K562 (cell line): ENCODE measurements at regions not wholly inside any gene's neighbourhood (a gene's known extent, or its start where the extent isn't known, plus 50 kb on each side); places are given as distances from the start of the nearest gene placed in this dataset.

ENCODE experiments used
- CHD2 ChIP-seq: IDR thresholded peaks from 2 replicates; pipeline ENCODE4 v1.6.1; 2011; ENCODE audit warnings: low read depth, low read length
- MIER1 ChIP-seq: fragments of 450-650 bp; IDR thresholded peaks from 2 replicates; pipeline ENCODE4 v1.6.1; 2016; ENCODE audit warnings: antibody characterized with exemption, mild to moderate bottlenecking, low read depth
- RBM25 ChIP-seq: fragments of 200-400 bp; formaldehyde crosslinking; IDR thresholded peaks from 2 replicates; pipeline ENCODE4 v1.6.1; 2018; ENCODE audit warnings: low read length, low read depth, moderate library complexity; ENCODE audit not compliant: severe bottlenecking
- SAP30 ChIP-seq: fragments of 200-600 bp; sonication (generic); IDR thresholded peaks from 2 replicates; pipeline ENCODE4 v1.6.1; 2012; ENCODE audit warnings: borderline replicate concordance, low read depth, mild to moderate bottlenecking, moderate library complexity, low read length, control low read depth, inconsistent platforms; ENCODE audit not compliant: insufficient read depth, poor library complexity, severe bottlenecking
- SRSF3 ChIP-seq: fragments of 200-400 bp; formaldehyde crosslinking; IDR thresholded peaks from 2 replicates; pipeline ENCODE4 v1.6.1; 2016; ENCODE audit warnings: mild to moderate bottlenecking, low read length, moderate library complexity; ENCODE audit not compliant: insufficient read depth
- TCF3 ChIP-seq: sonication (generic); formaldehyde crosslinking; IDR thresholded peaks from 2 replicates; pipeline ENCODE4 v1.4.0; 2020; ENCODE audit warnings: mild to moderate bottlenecking, missing genetic modification reagents
- ZNF444 ChIP-seq: fragments of 250-450 bp; sonication (Bioruptor Pico); IDR thresholded peaks from 2 replicates; pipeline ENCODE4 v1.4.0; 2020; ENCODE audit warnings: mild to moderate bottlenecking, moderate library complexity
- ZZZ3 ChIP-seq: fragments of 450-650 bp; IDR thresholded peaks from 2 replicates; pipeline ENCODE4 v1.6.1; 2016; ENCODE audit warnings: antibody characterized with exemption, mild to moderate bottlenecking, moderate library complexity
- TF ChIP-seq, protein P1 (sequence below): fragments of 200-600 bp; sonication (generic); IDR thresholded peaks from one replicate; pipeline ENCODE4 v1.6.1; 2012; ENCODE audit warnings: mild to moderate bottlenecking, low read depth, low read length, inconsistent platforms
- TF ChIP-seq, protein P2 (sequence below): fragments of 450-650 bp; IDR thresholded peaks from 2 replicates; pipeline ENCODE4 v1.6.1; 2014; ENCODE audit warnings: low read depth, mild to moderate bottlenecking, moderate library complexity, borderline replicate concordance
- TF ChIP-seq, protein P3 (sequence below): fragments of 450-650 bp; IDR thresholded peaks from 2 replicates; pipeline ENCODE4 v1.6.1; 2016; ENCODE audit warnings: mild to moderate bottlenecking

DNA sequence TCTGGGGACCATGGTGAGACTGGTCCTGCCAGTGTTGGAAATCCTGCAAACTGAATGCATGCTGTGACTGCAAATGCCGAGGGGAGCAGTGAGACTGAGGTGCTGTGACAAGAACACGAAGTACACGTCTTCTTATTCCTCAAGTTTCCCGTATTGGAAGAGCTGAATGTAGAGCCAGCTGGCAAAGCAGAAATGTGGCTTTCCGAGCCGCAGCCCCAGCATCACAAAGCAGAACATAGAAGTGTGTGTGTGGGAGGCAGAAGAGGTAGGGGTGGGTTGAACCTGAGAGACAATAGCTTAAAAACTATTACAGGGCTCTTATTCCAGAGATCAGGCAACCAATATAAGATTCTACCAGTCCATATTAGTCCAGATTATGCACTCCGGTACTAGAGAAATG is 98.8 kb downstream of the CARTPT start (continued):
- TF ChIP-seq, protein P1, sequence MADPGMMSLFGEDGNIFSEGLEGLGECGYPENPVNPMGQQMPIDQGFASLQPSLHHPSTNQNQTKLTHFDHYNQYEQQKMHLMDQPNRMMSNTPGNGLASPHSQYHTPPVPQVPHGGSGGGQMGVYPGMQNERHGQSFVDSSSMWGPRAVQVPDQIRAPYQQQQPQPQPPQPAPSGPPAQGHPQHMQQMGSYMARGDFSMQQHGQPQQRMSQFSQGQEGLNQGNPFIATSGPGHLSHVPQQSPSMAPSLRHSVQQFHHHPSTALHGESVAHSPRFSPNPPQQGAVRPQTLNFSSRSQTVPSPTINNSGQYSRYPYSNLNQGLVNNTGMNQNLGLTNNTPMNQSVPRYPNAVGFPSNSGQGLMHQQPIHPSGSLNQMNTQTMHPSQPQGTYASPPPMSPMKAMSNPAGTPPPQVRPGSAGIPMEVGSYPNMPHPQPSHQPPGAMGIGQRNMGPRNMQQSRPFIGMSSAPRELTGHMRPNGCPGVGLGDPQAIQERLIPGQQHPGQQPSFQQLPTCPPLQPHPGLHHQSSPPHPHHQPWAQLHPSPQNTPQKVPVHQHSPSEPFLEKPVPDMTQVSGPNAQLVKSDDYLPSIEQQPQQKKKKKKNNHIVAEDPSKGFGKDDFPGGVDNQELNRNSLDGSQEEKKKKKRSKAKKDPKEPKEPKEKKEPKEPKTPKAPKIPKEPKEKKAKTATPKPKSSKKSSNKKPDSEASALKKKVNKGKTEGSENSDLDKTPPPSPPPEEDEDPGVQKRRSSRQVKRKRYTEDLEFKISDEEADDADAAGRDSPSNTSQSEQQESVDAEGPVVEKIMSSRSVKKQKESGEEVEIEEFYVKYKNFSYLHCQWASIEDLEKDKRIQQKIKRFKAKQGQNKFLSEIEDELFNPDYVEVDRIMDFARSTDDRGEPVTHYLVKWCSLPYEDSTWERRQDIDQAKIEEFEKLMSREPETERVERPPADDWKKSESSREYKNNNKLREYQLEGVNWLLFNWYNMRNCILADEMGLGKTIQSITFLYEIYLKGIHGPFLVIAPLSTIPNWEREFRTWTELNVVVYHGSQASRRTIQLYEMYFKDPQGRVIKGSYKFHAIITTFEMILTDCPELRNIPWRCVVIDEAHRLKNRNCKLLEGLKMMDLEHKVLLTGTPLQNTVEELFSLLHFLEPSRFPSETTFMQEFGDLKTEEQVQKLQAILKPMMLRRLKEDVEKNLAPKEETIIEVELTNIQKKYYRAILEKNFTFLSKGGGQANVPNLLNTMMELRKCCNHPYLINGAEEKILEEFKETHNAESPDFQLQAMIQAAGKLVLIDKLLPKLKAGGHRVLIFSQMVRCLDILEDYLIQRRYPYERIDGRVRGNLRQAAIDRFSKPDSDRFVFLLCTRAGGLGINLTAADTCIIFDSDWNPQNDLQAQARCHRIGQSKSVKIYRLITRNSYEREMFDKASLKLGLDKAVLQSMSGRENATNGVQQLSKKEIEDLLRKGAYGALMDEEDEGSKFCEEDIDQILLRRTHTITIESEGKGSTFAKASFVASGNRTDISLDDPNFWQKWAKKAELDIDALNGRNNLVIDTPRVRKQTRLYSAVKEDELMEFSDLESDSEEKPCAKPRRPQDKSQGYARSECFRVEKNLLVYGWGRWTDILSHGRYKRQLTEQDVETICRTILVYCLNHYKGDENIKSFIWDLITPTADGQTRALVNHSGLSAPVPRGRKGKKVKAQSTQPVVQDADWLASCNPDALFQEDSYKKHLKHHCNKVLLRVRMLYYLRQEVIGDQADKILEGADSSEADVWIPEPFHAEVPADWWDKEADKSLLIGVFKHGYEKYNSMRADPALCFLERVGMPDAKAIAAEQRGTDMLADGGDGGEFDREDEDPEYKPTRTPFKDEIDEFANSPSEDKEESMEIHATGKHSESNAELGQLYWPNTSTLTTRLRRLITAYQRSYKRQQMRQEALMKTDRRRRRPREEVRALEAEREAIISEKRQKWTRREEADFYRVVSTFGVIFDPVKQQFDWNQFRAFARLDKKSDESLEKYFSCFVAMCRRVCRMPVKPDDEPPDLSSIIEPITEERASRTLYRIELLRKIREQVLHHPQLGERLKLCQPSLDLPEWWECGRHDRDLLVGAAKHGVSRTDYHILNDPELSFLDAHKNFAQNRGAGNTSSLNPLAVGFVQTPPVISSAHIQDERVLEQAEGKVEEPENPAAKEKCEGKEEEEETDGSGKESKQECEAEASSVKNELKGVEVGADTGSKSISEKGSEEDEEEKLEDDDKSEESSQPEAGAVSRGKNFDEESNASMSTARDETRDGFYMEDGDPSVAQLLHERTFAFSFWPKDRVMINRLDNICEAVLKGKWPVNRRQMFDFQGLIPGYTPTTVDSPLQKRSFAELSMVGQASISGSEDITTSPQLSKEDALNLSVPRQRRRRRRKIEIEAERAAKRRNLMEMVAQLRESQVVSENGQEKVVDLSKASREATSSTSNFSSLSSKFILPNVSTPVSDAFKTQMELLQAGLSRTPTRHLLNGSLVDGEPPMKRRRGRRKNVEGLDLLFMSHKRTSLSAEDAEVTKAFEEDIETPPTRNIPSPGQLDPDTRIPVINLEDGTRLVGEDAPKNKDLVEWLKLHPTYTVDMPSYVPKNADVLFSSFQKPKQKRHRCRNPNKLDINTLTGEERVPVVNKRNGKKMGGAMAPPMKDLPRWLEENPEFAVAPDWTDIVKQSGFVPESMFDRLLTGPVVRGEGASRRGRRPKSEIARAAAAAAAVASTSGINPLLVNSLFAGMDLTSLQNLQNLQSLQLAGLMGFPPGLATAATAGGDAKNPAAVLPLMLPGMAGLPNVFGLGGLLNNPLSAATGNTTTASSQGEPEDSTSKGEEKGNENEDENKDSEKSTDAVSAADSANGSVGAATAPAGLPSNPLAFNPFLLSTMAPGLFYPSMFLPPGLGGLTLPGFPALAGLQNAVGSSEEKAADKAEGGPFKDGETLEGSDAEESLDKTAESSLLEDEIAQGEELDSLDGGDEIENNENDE: no peak
- TF ChIP-seq ZNF444 (no peak), ZZZ3 (no peak), RBM25 (no peak), TCF3 (CRISPR knock-in tag) (no peak), SAP30 (no peak), SRSF3 (no peak), CHD2 (no peak), MIER1 (no peak)
- TF ChIP-seq, protein P2, sequence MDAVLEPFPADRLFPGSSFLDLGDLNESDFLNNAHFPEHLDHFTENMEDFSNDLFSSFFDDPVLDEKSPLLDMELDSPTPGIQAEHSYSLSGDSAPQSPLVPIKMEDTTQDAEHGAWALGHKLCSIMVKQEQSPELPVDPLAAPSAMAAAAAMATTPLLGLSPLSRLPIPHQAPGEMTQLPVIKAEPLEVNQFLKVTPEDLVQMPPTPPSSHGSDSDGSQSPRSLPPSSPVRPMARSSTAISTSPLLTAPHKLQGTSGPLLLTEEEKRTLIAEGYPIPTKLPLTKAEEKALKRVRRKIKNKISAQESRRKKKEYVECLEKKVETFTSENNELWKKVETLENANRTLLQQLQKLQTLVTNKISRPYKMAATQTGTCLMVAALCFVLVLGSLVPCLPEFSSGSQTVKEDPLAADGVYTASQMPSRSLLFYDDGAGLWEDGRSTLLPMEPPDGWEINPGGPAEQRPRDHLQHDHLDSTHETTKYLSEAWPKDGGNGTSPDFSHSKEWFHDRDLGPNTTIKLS: no peak
- TF ChIP-seq, protein P3, sequence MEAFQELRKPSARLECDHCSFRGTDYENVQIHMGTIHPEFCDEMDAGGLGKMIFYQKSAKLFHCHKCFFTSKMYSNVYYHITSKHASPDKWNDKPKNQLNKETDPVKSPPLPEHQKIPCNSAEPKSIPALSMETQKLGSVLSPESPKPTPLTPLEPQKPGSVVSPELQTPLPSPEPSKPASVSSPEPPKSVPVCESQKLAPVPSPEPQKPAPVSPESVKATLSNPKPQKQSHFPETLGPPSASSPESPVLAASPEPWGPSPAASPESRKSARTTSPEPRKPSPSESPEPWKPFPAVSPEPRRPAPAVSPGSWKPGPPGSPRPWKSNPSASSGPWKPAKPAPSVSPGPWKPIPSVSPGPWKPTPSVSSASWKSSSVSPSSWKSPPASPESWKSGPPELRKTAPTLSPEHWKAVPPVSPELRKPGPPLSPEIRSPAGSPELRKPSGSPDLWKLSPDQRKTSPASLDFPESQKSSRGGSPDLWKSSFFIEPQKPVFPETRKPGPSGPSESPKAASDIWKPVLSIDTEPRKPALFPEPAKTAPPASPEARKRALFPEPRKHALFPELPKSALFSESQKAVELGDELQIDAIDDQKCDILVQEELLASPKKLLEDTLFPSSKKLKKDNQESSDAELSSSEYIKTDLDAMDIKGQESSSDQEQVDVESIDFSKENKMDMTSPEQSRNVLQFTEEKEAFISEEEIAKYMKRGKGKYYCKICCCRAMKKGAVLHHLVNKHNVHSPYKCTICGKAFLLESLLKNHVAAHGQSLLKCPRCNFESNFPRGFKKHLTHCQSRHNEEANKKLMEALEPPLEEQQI: no peak
